22Rv1 (cell line): ENCODE measurements at regions not wholly inside any gene's neighbourhood (a gene's known extent, or its start where the extent isn't known, plus 50 kb on each side); places are given as distances from the start of the nearest gene placed in this dataset.

Source experiments
- CTCF ChIP-seq: fragments of 450-650 bp; IDR thresholded peaks from 2 replicates; pipeline ENCODE4 v1.5.1; 2017; ENCODE audit warnings: mild to moderate bottlenecking
- ZFX ChIP-seq: fragments of 450-650 bp; IDR thresholded peaks from 2 replicates; pipeline ENCODE4 v1.6.1; 2017; ENCODE audit warnings: antibody characterized with exemption, borderline replicate concordance

- TF ChIP-seq CTCF (no peak), ZFX (no peak)
Measured at GRCh38 chrX:42219231-42219630, 295.9 kb upstream of the CASK start.
